ENCODE measurements at regions not wholly inside any gene's neighbourhood (a gene's known extent, or its start where the extent isn't known, plus 50 kb on each side); places are given as distances from the start of the nearest gene placed in this dataset.
A peak's percentile ranks its signal among the peaks of the same experiment; 100 is the strongest.

DNA sequence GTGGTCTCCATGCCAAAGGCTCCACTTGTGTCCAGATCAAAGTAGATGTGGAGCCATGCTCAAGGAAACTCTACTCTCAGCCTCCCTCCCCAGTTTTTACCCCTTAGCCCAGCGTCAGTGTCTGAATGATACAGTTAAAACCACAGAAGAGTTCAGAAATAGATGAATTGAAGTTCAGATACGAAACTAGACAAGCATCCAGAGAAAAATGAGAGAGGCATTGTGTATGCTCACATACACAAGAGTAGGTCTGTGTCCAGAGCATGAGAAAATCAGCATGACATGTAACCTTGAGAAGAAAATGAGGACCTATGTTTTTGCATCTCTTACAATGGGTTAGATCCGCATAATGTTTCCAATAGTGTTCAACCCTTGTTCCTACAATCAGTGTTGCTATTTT, 612.8 kb upstream of the PKDCC start:
- Histone ChIP-seq H3K79me2 (ENCODE audit: insufficient read depth, low read length) (no peaks in the 10 kb centered on the region), H2AFZ (ENCODE audit: low read depth, low read length) (no peak overlapping the region), H3K9ac (ENCODE audit: low read length) (no peak overlapping the region), H3K4me3 (ENCODE audit: insufficient read depth, low read depth, low read length) (no peak overlapping the region), H3K27ac (ENCODE audit: low read depth, low read length) (no peak overlapping the region), H3K9me3 (ENCODE audit: insufficient read depth, low read depth, low read length) (no peaks in the 10 kb centered on the region), H3K36me3 (ENCODE audit: insufficient read depth, low read length) (no peaks in the 10 kb centered on the region), H4K20me1 (ENCODE audit: insufficient read depth, low read length) (no peaks in the 10 kb centered on the region), H3K4me2 (ENCODE audit: low read length) (no peak overlapping the region), H3K27me3 (ENCODE audit: insufficient read depth, low read length) (no peaks in the 10 kb centered on the region), H3K4me1 (ENCODE audit: insufficient read depth, low read length) (no peaks in the 10 kb centered on the region)
- Mint-ChIP-seq H3K9me3 (ENCODE audit: unreplicated experiment) (peaks cover 4% of the 10 kb centered on the region), H3K4me1 (ENCODE audit: low read depth, unreplicated experiment) (no peaks in the 10 kb centered on the region), H3K27me3 (ENCODE audit: low read depth, unreplicated experiment) (no peaks in the 10 kb centered on the region), H3K27ac (ENCODE audit: unreplicated experiment) (no peak overlapping the region), H3K4me3 (ENCODE audit: unreplicated experiment) (no peak overlapping the region), H3K36me3 (ENCODE audit: low read depth, unreplicated experiment) (no peaks in the 10 kb centered on the region)
- no peak for FAIRE-seq
- no peak for DNase-seq (ENCODE audit: low read depth)
- no peak for TF ChIP-seq EZH2 (IDR thresholded peaks at IDR 0.05; ENCODE audit: insufficient read depth, low read length)
- TF ChIP-seq, protein P1, sequence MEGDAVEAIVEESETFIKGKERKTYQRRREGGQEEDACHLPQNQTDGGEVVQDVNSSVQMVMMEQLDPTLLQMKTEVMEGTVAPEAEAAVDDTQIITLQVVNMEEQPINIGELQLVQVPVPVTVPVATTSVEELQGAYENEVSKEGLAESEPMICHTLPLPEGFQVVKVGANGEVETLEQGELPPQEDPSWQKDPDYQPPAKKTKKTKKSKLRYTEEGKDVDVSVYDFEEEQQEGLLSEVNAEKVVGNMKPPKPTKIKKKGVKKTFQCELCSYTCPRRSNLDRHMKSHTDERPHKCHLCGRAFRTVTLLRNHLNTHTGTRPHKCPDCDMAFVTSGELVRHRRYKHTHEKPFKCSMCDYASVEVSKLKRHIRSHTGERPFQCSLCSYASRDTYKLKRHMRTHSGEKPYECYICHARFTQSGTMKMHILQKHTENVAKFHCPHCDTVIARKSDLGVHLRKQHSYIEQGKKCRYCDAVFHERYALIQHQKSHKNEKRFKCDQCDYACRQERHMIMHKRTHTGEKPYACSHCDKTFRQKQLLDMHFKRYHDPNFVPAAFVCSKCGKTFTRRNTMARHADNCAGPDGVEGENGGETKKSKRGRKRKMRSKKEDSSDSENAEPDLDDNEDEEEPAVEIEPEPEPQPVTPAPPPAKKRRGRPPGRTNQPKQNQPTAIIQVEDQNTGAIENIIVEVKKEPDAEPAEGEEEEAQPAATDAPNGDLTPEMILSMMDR (IDR thresholded peaks at IDR 0.05; ENCODE audit: insufficient read depth, low read depth, low read length) = no peak

DNA sequence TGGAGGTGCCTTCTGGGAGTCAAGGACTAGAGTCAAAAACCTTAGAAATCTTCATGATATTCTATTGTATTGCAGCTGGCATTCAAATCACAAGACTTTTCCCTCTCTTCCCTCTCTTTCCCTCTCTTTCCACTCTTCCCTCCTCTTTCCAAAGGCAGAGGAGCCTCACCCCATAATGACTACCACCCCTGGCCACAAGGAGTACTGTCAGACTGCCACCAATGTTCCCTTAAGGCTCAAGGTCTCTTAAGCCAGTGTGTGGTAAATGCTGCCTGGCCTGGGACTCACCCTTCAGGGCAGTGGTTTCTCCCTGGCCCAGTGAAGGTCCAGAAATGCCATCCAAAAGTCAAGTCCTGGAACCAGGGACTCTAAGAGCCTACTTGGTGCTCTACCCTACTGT, 605.9 kb upstream of the PKDCC start:
- Mint-ChIP-seq H3K9me3 (ENCODE audit: unreplicated experiment) (peaks cover 4% of the 10 kb centered on the region), H3K27me3 (ENCODE audit: low read depth, unreplicated experiment) (no peaks in the 10 kb centered on the region), H3K36me3 (ENCODE audit: low read depth, unreplicated experiment) (no peaks in the 10 kb centered on the region), H3K4me3 (ENCODE audit: unreplicated experiment) (no peak overlapping the region), H3K4me1 (ENCODE audit: low read depth, unreplicated experiment) (no peaks in the 10 kb centered on the region), H3K27ac (ENCODE audit: unreplicated experiment) (peak overlapping the region; percentile 8)
- Histone ChIP-seq H3K9me3 (ENCODE audit: insufficient read depth, low read depth, low read length) (no peaks in the 10 kb centered on the region), H3K79me2 (ENCODE audit: insufficient read depth, low read length) (no peaks in the 10 kb centered on the region), H3K27me3 (ENCODE audit: insufficient read depth, low read length) (no peaks in the 10 kb centered on the region), H3K27ac (ENCODE audit: low read depth, low read length) (no peak overlapping the region), H4K20me1 (ENCODE audit: insufficient read depth, low read length) (no peaks in the 10 kb centered on the region), H3K36me3 (ENCODE audit: insufficient read depth, low read length) (no peaks in the 10 kb centered on the region), H2AFZ (ENCODE audit: low read depth, low read length) (no peak overlapping the region), H3K4me2 (ENCODE audit: low read length) (no peak overlapping the region), H3K9ac (ENCODE audit: low read length) (no peak overlapping the region), H3K4me3 (ENCODE audit: insufficient read depth, low read depth, low read length) (no peak overlapping the region), H3K4me1 (ENCODE audit: insufficient read depth, low read length) (no peaks in the 10 kb centered on the region)
- TF ChIP-seq, protein P1 (IDR thresholded peaks at IDR 0.05; ENCODE audit: insufficient read depth, low read depth, low read length) = no peak
- TF ChIP-seq EZH2 (IDR thresholded peaks at IDR 0.05; ENCODE audit: insufficient read depth, low read length) = no peak
- FAIRE-seq = no peak
- no peak for DNase-seq (ENCODE audit: low read depth)

DNA sequence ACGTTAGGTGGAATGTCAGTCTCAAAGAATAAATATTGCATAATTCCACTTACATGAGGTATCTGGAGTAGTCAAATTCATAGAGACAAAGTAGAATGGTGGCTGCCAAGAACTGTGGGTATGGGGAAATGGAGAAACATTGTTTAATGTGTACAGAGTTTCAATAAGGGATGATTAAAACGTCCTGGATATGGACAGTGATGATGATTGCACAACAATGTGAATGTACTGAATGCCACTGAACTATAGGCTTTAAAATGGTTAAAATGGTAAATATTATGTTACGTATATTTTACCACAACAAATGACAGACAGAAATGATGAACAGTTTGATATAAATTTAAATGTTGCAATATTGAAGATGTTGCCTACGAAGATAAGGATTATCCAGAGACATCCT, 602.0 kb upstream of the PKDCC start:
- Mint-ChIP-seq H3K4me1 (ENCODE audit: low read depth, unreplicated experiment) (no peaks in the 10 kb centered on the region), H3K27ac (ENCODE audit: unreplicated experiment) (no peak overlapping the region), H3K9me3 (ENCODE audit: unreplicated experiment) (no peaks in the 10 kb centered on the region), H3K36me3 (ENCODE audit: low read depth, unreplicated experiment) (no peaks in the 10 kb centered on the region), H3K27me3 (ENCODE audit: low read depth, unreplicated experiment) (no peaks in the 10 kb centered on the region), H3K4me3 (ENCODE audit: unreplicated experiment) (no peak overlapping the region)
- Histone ChIP-seq H4K20me1 (ENCODE audit: insufficient read depth, low read length) (no peaks in the 10 kb centered on the region), H3K27me3 (ENCODE audit: insufficient read depth, low read length) (no peaks in the 10 kb centered on the region), H3K9me3 (ENCODE audit: insufficient read depth, low read depth, low read length) (no peaks in the 10 kb centered on the region), H3K27ac (ENCODE audit: low read depth, low read length) (no peak overlapping the region), H3K4me1 (ENCODE audit: insufficient read depth, low read length) (no peaks in the 10 kb centered on the region), H3K9ac (ENCODE audit: low read length) (no peak overlapping the region), H2AFZ (ENCODE audit: low read depth, low read length) (no peak overlapping the region), H3K4me2 (ENCODE audit: low read length) (no peak overlapping the region), H3K36me3 (ENCODE audit: insufficient read depth, low read length) (no peaks in the 10 kb centered on the region), H3K79me2 (ENCODE audit: insufficient read depth, low read length) (no peaks in the 10 kb centered on the region), H3K4me3 (ENCODE audit: insufficient read depth, low read depth, low read length) (no peak overlapping the region)
- no peak for FAIRE-seq
- TF ChIP-seq, protein P1 (IDR thresholded peaks at IDR 0.05; ENCODE audit: insufficient read depth, low read depth, low read length) = no peak
- no peak for TF ChIP-seq EZH2 (IDR thresholded peaks at IDR 0.05; ENCODE audit: insufficient read depth, low read length)
- DNase-seq (ENCODE audit: low read depth) = no peak

All from astrocyte (in vitro differentiated cells and primary cell).